ENCODE measurements at regions not wholly inside any gene's neighbourhood (a gene's known extent, or its start where the extent isn't known, plus 50 kb on each side); places are given as distances from the start of the nearest gene placed in this dataset.

GRCh38 chr1:168964478-168964877 lies 142.0 kb upstream of the ATP1B1 start:
- no peak for DNase-seq (ENCODE audit: low spot score)

GRCh38 chr1:168966217-168966616 lies 140.3 kb upstream of the ATP1B1 start:
- DNase-seq (ENCODE audit: low spot score) = no peak

- DNase-seq (ENCODE audit: low spot score) = no peak
Observed at GRCh38 chr1:168966636-168967035, 139.9 kb upstream of the ATP1B1 start.

GRCh38 chr1:168970926-168971659 lies 135.4 kb upstream of the ATP1B1 start:
- DNase-seq (ENCODE audit: low spot score) = no peak

GRCh38 chr1:168972225-168972624 lies 134.3 kb upstream of the ATP1B1 start:
- DNase-seq (ENCODE audit: low spot score) = no peak

- no peak for DNase-seq (ENCODE audit: low spot score)
Observed at GRCh38 chr1:168972887-168973286, 133.6 kb upstream of the ATP1B1 start.

GRCh38 chr1:168974117-168974516 lies 132.4 kb upstream of the ATP1B1 start:
- no peak for DNase-seq (ENCODE audit: low spot score)

GRCh38 chr1:168974611-168975010 lies 131.9 kb upstream of the ATP1B1 start:
- no peak for DNase-seq (ENCODE audit: low spot score)

- DNase-seq (ENCODE audit: low spot score) = no peak
Observed at GRCh38 chr1:168976267-168976666, 130.2 kb upstream of the ATP1B1 start.

- DNase-seq (ENCODE audit: low spot score) = no peak
Observed at GRCh38 chr1:168977618-168978017, 128.9 kb upstream of the ATP1B1 start.

GRCh38 chr1:168979276-168979675 lies 127.2 kb upstream of the ATP1B1 start:
- no peak for DNase-seq (ENCODE audit: low spot score)

GRCh38 chr1:168980180-168980579 lies 126.3 kb upstream of the ATP1B1 start:
- DNase-seq (ENCODE audit: low spot score) = no peak

- no peak for DNase-seq (ENCODE audit: low spot score)
Observed at GRCh38 chr1:168980656-168981055, 125.8 kb upstream of the ATP1B1 start.

- no peak for DNase-seq (ENCODE audit: low spot score)
Observed at GRCh38 chr1:168982778-168983177, 123.7 kb upstream of the ATP1B1 start.

- DNase-seq (ENCODE audit: low spot score) = no peak
Observed at GRCh38 chr1:168987330-168987729, 119.2 kb upstream of the ATP1B1 start.

- DNase-seq (ENCODE audit: low spot score) = no peak
Observed at GRCh38 chr1:168987923-168988322, 118.6 kb upstream of the ATP1B1 start.

GRCh38 chr1:168989985-168990384 lies 116.5 kb upstream of the ATP1B1 start:
- DNase-seq (ENCODE audit: low spot score) = no peak

- no peak for DNase-seq (ENCODE audit: low spot score)
Observed at GRCh38 chr1:168991667-168992475, 114.6 kb upstream of the ATP1B1 start.

- DNase-seq (ENCODE audit: low spot score) = no peak
Observed at GRCh38 chr1:169001353-169001752, 105.1 kb upstream of the ATP1B1 start.

- no peak for DNase-seq (ENCODE audit: low spot score)
Observed at GRCh38 chr1:169003864-169004516, 102.5 kb upstream of the ATP1B1 start.

GRCh38 chr1:169005776-169006175 lies 100.7 kb upstream of the ATP1B1 start:
- DNase-seq (ENCODE audit: low spot score) = no peak

- DNase-seq (ENCODE audit: low spot score) = no peak
Observed at GRCh38 chr1:169009666-169010065, 96.8 kb upstream of the ATP1B1 start.

- peak; percentile 3 for DNase-seq (ENCODE audit: low spot score)
Observed at GRCh38 chr1:169012416-169012815, 94.1 kb upstream of the ATP1B1 start.
